Hindlimb muscle (tissue), 1 donor: ENCODE measurements at regions not wholly inside any gene's neighbourhood (a gene's known extent, or its start where the extent isn't known, plus 50 kb on each side); places are given as distances from the start of the nearest gene placed in this dataset.
"Not testable (repeated sequence)": the region's sequence is repeated elsewhere in the genome, so short reads cannot be mapped to it uniquely, and the experiment has no call there.

Experiments
- DNase-seq: peaks from one replicate; pipeline ENCODE4 v3.0.0-alpha.2; 2013

- not testable (repeated sequence) for DNase-seq
Observed at GRCh38 chr7:46751927-46752723, 829.8 kb downstream of the TNS3 start.

- DNase-seq, result no peak
Observed at GRCh38 chr7:46751471-46751870, 830.4 kb upstream of the IGFBP3 start.

- no peak for DNase-seq
Observed at GRCh38 chr7:46750321-46750865, 829.3 kb upstream of the IGFBP3 start.

- no peak for DNase-seq
Observed at GRCh38 chr7:46747869-46748576, 827.0 kb upstream of the IGFBP3 start.

- no peak for DNase-seq
Observed at GRCh38 chr7:46746695-46747687, 825.9 kb upstream of the IGFBP3 start.

GRCh38 chr7:46745707-46746090 lies 824.6 kb upstream of the IGFBP3 start:
- DNase-seq, result no peak

GRCh38 chr7:46744957-46745706 lies 824.1 kb upstream of the IGFBP3 start:
- DNase-seq, result no peak

GRCh38 chr7:46742601-46743000 lies 821.5 kb upstream of the IGFBP3 start:
- DNase-seq, result no peak

- no peak for DNase-seq
Observed at GRCh38 chr7:46741938-46742540, 821.0 kb upstream of the IGFBP3 start.

GRCh38 chr7:46741181-46741580 lies 820.1 kb upstream of the IGFBP3 start:
- DNase-seq, result no peak

GRCh38 chr7:46739518-46740234 lies 818.6 kb upstream of the IGFBP3 start:
- peak; percentile 63 for DNase-seq

GRCh38 chr7:46738796-46739195 lies 817.7 kb upstream of the IGFBP3 start:
- DNase-seq, result peak; percentile 29

- DNase-seq, result no peak
Observed at GRCh38 chr7:46738165-46738564, 817.1 kb upstream of the IGFBP3 start.

- DNase-seq, result no peak
Observed at GRCh38 chr7:46725838-46726237, 804.8 kb upstream of the IGFBP3 start.

- DNase-seq, result no peak
Observed at GRCh38 chr7:46725136-46725535, 804.1 kb upstream of the IGFBP3 start.

GRCh38 chr7:46723742-46724141 lies 802.7 kb upstream of the IGFBP3 start:
- DNase-seq, result no peak

GRCh38 chr7:46723003-46723402 lies 801.9 kb upstream of the IGFBP3 start:
- no peak for DNase-seq

GRCh38 chr7:46720761-46721160 lies 799.7 kb upstream of the IGFBP3 start:
- DNase-seq, result no peak

GRCh38 chr7:46719616-46720015 lies 798.5 kb upstream of the IGFBP3 start:
- no peak for DNase-seq

- DNase-seq, result no peak
Observed at GRCh38 chr7:46716926-46717325, 795.9 kb upstream of the IGFBP3 start.

- no peak for DNase-seq
Observed at GRCh38 chr7:46715579-46715978, 794.5 kb upstream of the IGFBP3 start.
